ENCODE measurements at regions not wholly inside any gene's neighbourhood (a gene's known extent, or its start where the extent isn't known, plus 50 kb on each side); places are given as distances from the start of the nearest gene placed in this dataset.

GRCh38 chr3:176090727-176091126 is 1106.6 kb downstream of the TBL1XR1 start:
- Histone ChIP-seq H3K27me3 (ENCODE audit: insufficient read depth, low read length) (no peaks in the 10 kb centered on the region), H2BK12ac (ENCODE audit: insufficient read length, low read depth, low read length) (no peak overlapping the region), H3K14ac (ENCODE audit: insufficient read depth, low read length) (no peak overlapping the region), H4K5ac (ENCODE audit: insufficient read length, low read depth, low read length) (no peak overlapping the region), H3T11ph (ENCODE audit: low read length) (no peak overlapping the region), H2BK5ac (ENCODE audit: insufficient read length, low read length) (no peak overlapping the region), H4K91ac (ENCODE audit: insufficient read length, low read depth, low read length) (no peak overlapping the region), H4K8ac (replicated peaks; ENCODE audit: insufficient read length, low read depth, low read length) (no peak overlapping the region), H2BK15ac (ENCODE audit: low read depth, low read length) (no peak overlapping the region), H3K23ac (ENCODE audit: insufficient read length, low read depth, low read length) (no peak overlapping the region), H4K20me1 (ENCODE audit: control insufficient read depth, insufficient read depth, insufficient read length) (no peaks in the 10 kb centered on the region), H3K27ac (ENCODE audit: insufficient read length, low read depth, low read length) (no peak overlapping the region), H3K79me2 (ENCODE audit: insufficient read depth, low read length) (no peaks in the 10 kb centered on the region), H2BK20ac (ENCODE audit: low read depth, low read length, poor library complexity, severe bottlenecking) (no peak overlapping the region), H3K18ac (ENCODE audit: insufficient read length, low read depth, low read length) (no peak overlapping the region), H2AFZ (ENCODE audit: low read length) (no peak overlapping the region), H3K4ac (ENCODE audit: low read depth, low read length) (no peak overlapping the region), H3K9ac (ENCODE audit: extremely low read depth, insufficient read length, low read length) (no peak overlapping the region), H3K56ac (ENCODE audit: insufficient read length, low read depth, low read length) (no peak overlapping the region), H2BK120ac (ENCODE audit: low read depth, low read length, poor library complexity, severe bottlenecking) (no peak overlapping the region), H3K79me1 (ENCODE audit: insufficient read depth, low read depth, low read length, poor library complexity, severe bottlenecking) (no peaks in the 10 kb centered on the region), H3K9me3 (ENCODE audit: control insufficient read depth, low read depth, low read length) (no peaks in the 10 kb centered on the region), H3K4me1 (ENCODE audit: insufficient read depth, low read length) (no peaks in the 10 kb centered on the region; the same call in 1 of the 2 replicates), H3K4me2 (ENCODE audit: insufficient read depth, insufficient read length, low read length) (no peak overlapping the region), H3K23me2 (ENCODE audit: insufficient read length, low read depth, low read length, poor library complexity, severe bottlenecking) (no peaks in the 10 kb centered on the region), H2AK5ac (ENCODE audit: insufficient read length, low read length) (no peak overlapping the region)
- TF ChIP-seq, protein P1, sequence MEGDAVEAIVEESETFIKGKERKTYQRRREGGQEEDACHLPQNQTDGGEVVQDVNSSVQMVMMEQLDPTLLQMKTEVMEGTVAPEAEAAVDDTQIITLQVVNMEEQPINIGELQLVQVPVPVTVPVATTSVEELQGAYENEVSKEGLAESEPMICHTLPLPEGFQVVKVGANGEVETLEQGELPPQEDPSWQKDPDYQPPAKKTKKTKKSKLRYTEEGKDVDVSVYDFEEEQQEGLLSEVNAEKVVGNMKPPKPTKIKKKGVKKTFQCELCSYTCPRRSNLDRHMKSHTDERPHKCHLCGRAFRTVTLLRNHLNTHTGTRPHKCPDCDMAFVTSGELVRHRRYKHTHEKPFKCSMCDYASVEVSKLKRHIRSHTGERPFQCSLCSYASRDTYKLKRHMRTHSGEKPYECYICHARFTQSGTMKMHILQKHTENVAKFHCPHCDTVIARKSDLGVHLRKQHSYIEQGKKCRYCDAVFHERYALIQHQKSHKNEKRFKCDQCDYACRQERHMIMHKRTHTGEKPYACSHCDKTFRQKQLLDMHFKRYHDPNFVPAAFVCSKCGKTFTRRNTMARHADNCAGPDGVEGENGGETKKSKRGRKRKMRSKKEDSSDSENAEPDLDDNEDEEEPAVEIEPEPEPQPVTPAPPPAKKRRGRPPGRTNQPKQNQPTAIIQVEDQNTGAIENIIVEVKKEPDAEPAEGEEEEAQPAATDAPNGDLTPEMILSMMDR (conservative IDR thresholded peaks at IDR 0.05), result no peak
- Mint-ChIP-seq H3K36me3 (ENCODE audit: insufficient read depth in 1 of 3, low read depth in 3 of 3) (peaks cover 0 to 8% (median 0%) of the 10 kb centered on the region in 3 experiments; a peak in 5 of 7 replicates), H3K4me1 (peaks cover 2 to 3% of the 10 kb centered on the region in 2 experiments; a peak in 3 of 4 replicates), H3K4me3 (no peak overlapping the region), H3K27ac (no peak overlapping the region; a peak in 1 of 7 replicates), H3K27me3 (ENCODE audit: low read depth) (no peaks in the 10 kb centered on the region), H3K9me3 (peaks cover 8 to 14% of the 10 kb centered on the region in 2 experiments)
- WGBS (ENCODE audit: extremely low coverage, insufficient read length, low lambda C conversion rate), result no CpG with 5 or more reads among the region's 3 CpGs
- no peak for DNase-seq

Measured in H9 (cell line).